CD14-positive monocyte (primary cell): ENCODE measurements at regions not wholly inside any gene's neighbourhood (a gene's known extent, or its start where the extent isn't known, plus 50 kb on each side); places are given as distances from the start of the nearest gene placed in this dataset.
A peak's percentile ranks its signal among the peaks of the same experiment; 100 is the strongest.

Experiments
- DNase-seq, 3 donors: peaks; one replicate each; pipeline ENCODE4 v3.0.0-alpha.2; 2011 to 2022
- H2AFZ ChIP-seq: 2 replicates; pipeline ENCODE4 v1.6.0; 2012; ENCODE audit warnings: mild to moderate bottlenecking, low read depth, low read length, inconsistent platforms; ENCODE audit not compliant: insufficient read depth, poor library complexity, severe bottlenecking
- H3K27ac ChIP-seq, 2 donors: 1 replicate in 1 of 2; 2 replicates in 1 of 2; pipeline ENCODE4 v1.5.1; 2012 to 2013; ENCODE audit warnings: low read length in 2 of 2, control low read depth in 1 of 2, inconsistent platforms in 1 of 2, low read depth in 1 of 2, mild to moderate bottlenecking in 1 of 2
- H3K27me3 ChIP-seq, 2 donors: one replicate each; pipeline versions ENCODE4 v1.6.0 to v1.6.1; 2011 to 2013; ENCODE audit warnings: low read length in 2 of 2; ENCODE audit not compliant: control insufficient read depth in 2 of 2, insufficient read depth in 2 of 2
- H3K36me3 ChIP-seq, 2 donors: replicated peaks in 1 of 2; 1 replicate in 1 of 2; 2 replicates in 1 of 2; pipeline versions ENCODE4 v1.5.1 to v1.6.1; 2012 to 2013; ENCODE audit warnings: low read length in 2 of 2, control low read depth in 1 of 2, inconsistent platforms in 1 of 2, mild to moderate bottlenecking in 1 of 2; ENCODE audit not compliant: insufficient read depth in 2 of 2, control insufficient read depth in 1 of 2
- H3K4me1 ChIP-seq, 2 donors: 1 replicate in 1 of 2; 2 replicates in 1 of 2; pipeline versions ENCODE4 v1.5.1 to v1.6.1; 2012 to 2013; ENCODE audit warnings: low read length in 2 of 2, control low read depth in 1 of 2, inconsistent platforms in 1 of 2, mild to moderate bottlenecking in 1 of 2, moderate library complexity in 1 of 2; ENCODE audit not compliant: insufficient read depth in 2 of 2, control insufficient read depth in 1 of 2
- H3K4me2 ChIP-seq: replicated peaks from 2 replicates; pipeline ENCODE3; 2012; ENCODE audit warnings: low read length, moderate library complexity, mild to moderate bottlenecking; ENCODE audit not compliant: poor library complexity, severe bottlenecking; ENCODE audit errors: extremely low read depth
- H3K4me3 ChIP-seq, 3 experiments: fragments of 200-600 bp in 1 of 3; sonication (generic) in 1 of 3; replicated peaks in 1 of 3; 1 replicate in 2 of 3; 2 replicates in 1 of 3; pipeline ENCODE4 v1.5.1; 2011 to 2013; ENCODE audit warnings: low read length in 3 of 3, mild to moderate bottlenecking in 3 of 3, control low read depth in 2 of 3, low read depth in 2 of 3, inconsistent platforms in 1 of 3, moderate library complexity in 1 of 3
- H3K79me2 ChIP-seq: 2 replicates; pipeline ENCODE4 v1.6.0; 2012; ENCODE audit warnings: mild to moderate bottlenecking, control low read depth, inconsistent platforms, low read length, moderate library complexity; ENCODE audit not compliant: insufficient read depth
- H3K9ac ChIP-seq: 2 replicates; pipeline ENCODE4 v1.6.0; 2017; ENCODE audit warnings: low read length, mild to moderate bottlenecking; ENCODE audit not compliant: insufficient read depth, poor library complexity, severe bottlenecking
- H3K9me3 ChIP-seq, 2 donors: replicated peaks in 1 of 2; 1 replicate in 1 of 2; 2 replicates in 1 of 2; pipeline versions ENCODE4 v1.5.1 to v1.6.1; 2012 to 2013; ENCODE audit warnings: low read length in 2 of 2, control low read depth in 1 of 2; ENCODE audit not compliant: control insufficient read depth in 1 of 2, insufficient read depth in 1 of 2
- H4K20me1 ChIP-seq: 2 replicates; pipeline ENCODE4 v1.6.0; 2012; ENCODE audit warnings: mild to moderate bottlenecking, low read length, control low read depth, moderate library complexity; ENCODE audit not compliant: insufficient read depth
- H3K27ac Mint-ChIP-seq, 7 donors: one replicate each; pipeline ENCODE4 v1.8.0; 2020; ENCODE audit warnings: mild to moderate bottlenecking in 7 of 7, mixed read lengths in 7 of 7, moderate library complexity in 6 of 7, inconsistent platforms in 2 of 7
- H3K27me3 Mint-ChIP-seq, 3 donors: one replicate each; pipeline ENCODE4 v1.8.0; 2021 to 2022; ENCODE audit warnings: low read depth in 3 of 3, mild to moderate bottlenecking in 3 of 3, mixed read lengths in 3 of 3, moderate library complexity in 3 of 3, inconsistent platforms in 1 of 3
- H3K36me3 Mint-ChIP-seq, 2 donors: one replicate each; pipeline ENCODE4 v1.8.0; 2020; ENCODE audit warnings: mixed read lengths in 2 of 2, inconsistent platforms in 1 of 2, mild to moderate bottlenecking in 1 of 2
- H3K4me1 Mint-ChIP-seq: one replicate; pipeline ENCODE4 v1.8.0; 2020; ENCODE audit warnings: mild to moderate bottlenecking, mixed read lengths
- H3K4me3 Mint-ChIP-seq, 2 donors: one replicate each; pipeline ENCODE4 v1.8.0; 2020; ENCODE audit warnings: mild to moderate bottlenecking in 2 of 2, mixed read lengths in 2 of 2, moderate library complexity in 1 of 2
- H3K9me3 Mint-ChIP-seq, 7 donors: one replicate each; pipeline ENCODE4 v1.8.0; 2020 to 2022; ENCODE audit warnings: mixed read lengths in 7 of 7, mild to moderate bottlenecking in 6 of 7, moderate library complexity in 6 of 7, inconsistent platforms in 2 of 7
- WGBS: methylation state at CpG from one replicate; pipeline ENCODE4 v1.1.5; 2013; ENCODE audit warnings: missing lambda C conversion rate; ENCODE audit not compliant: insufficient coverage; 5-methylcytosine and 5-hydroxymethylcytosine counted together
- intact Hi-C, 2 donors: fragments of 100-400 bp; cut with micrococcal nuclease; formaldehyde crosslinking; loops; one replicate each; pipeline versions ENCODE4 v1.15.0 to v1.15.1; 2023
- TF ChIP-seq, protein P1 (sequence below): fragments of 200-600 bp; IDR thresholded peaks from one replicate; pipeline ENCODE4 v1.8.0; 2022; ENCODE audit warnings: antibody characterized with exemption, mild to moderate bottlenecking

DNA sequence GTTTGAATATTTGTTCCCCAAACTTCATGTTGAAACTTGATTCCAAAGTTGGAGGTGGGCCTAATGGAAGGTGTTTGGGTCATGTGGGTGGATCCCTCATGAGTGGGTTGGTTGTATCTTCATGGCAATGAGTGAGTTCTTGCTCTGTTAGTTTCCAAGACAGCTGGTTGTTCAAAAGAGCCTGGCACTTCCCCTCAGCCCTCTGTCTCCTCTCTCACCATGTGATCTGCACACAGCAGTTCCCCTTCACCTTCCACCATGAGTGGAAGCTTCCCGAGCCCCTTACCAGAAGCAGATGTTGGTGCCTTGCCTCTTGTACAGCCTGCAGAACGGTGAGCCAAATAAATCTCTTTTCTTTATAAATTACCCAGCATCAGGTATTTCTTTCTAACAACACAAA, 327.1 kb upstream of the SLCO3A1 start:
- Histone ChIP-seq H3K4me1 (no peaks in the 10 kb centered on the region), H2AFZ (no peak overlapping the region), H3K36me3 (no peaks in the 10 kb centered on the region), H3K27ac (no peak overlapping the region), H4K20me1 (no peaks in the 10 kb centered on the region), H3K4me2 (no peak overlapping the region), H3K9me3 (no peaks in the 10 kb centered on the region), H3K79me2 (no peaks in the 10 kb centered on the region), H3K4me3 (no peak overlapping the region), H3K9ac (no peak overlapping the region), H3K27me3 (no peaks in the 10 kb centered on the region)
- H3K4me1 Mint-ChIP-seq = peaks cover 3% of the 10 kb centered on the region
- H3K27me3 Mint-ChIP-seq = peaks cover 1 to 2% (median 2%) of the 10 kb centered on the region in 3 donors
- TF ChIP-seq, protein P1, sequence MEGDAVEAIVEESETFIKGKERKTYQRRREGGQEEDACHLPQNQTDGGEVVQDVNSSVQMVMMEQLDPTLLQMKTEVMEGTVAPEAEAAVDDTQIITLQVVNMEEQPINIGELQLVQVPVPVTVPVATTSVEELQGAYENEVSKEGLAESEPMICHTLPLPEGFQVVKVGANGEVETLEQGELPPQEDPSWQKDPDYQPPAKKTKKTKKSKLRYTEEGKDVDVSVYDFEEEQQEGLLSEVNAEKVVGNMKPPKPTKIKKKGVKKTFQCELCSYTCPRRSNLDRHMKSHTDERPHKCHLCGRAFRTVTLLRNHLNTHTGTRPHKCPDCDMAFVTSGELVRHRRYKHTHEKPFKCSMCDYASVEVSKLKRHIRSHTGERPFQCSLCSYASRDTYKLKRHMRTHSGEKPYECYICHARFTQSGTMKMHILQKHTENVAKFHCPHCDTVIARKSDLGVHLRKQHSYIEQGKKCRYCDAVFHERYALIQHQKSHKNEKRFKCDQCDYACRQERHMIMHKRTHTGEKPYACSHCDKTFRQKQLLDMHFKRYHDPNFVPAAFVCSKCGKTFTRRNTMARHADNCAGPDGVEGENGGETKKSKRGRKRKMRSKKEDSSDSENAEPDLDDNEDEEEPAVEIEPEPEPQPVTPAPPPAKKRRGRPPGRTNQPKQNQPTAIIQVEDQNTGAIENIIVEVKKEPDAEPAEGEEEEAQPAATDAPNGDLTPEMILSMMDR = no peak
- intact Hi-C loops = no loop called here
- peak overlapping the region in 2 of 7 donors; percentile 2 to 61 for H3K27ac Mint-ChIP-seq
- no peak overlapping the region for H3K4me3 Mint-ChIP-seq
- peaks cover 0 to 4% (median 2%) of the 10 kb centered on the region in 7 donors for H3K9me3 Mint-ChIP-seq
- no peaks in the 10 kb centered on the region for H3K36me3 Mint-ChIP-seq
- 36% methylated on average over 2 of the region's 2 CpGs for WGBS
- DNase-seq = no peak

GRCh38 chr15:91528801-91529200, 324.7 kb upstream of the SLCO3A1 start:
- Mint-ChIP-seq H3K27me3 (peaks cover 1 to 2% (median 2%) of the 10 kb centered on the region in 3 donors), H3K4me1 (peaks cover 3% of the 10 kb centered on the region), H3K4me3 (no peak overlapping the region), H3K36me3 (no peaks in the 10 kb centered on the region), H3K27ac (no peak overlapping the region), H3K9me3 (peaks cover 0 to 4% (median 0%) of the 10 kb centered on the region in 7 donors)
- intact Hi-C loops = no loop called here
- no peak overlapping the region for H3K27ac ChIP-seq
- no peak for DNase-seq
- H3K4me3 ChIP-seq = no peak overlapping the region
- no peaks in the 10 kb centered on the region for H3K79me2 ChIP-seq
- 100% methylated on average over 4 of the region's 5 CpGs for WGBS
- H3K36me3 ChIP-seq = no peaks in the 10 kb centered on the region
- H3K9me3 ChIP-seq = no peaks in the 10 kb centered on the region
- no peaks in the 10 kb centered on the region for H4K20me1 ChIP-seq
- H3K27me3 ChIP-seq = no peaks in the 10 kb centered on the region
- no peaks in the 10 kb centered on the region for H3K4me1 ChIP-seq
- no peak overlapping the region for H3K9ac ChIP-seq
- H2AFZ ChIP-seq = no peak overlapping the region
- no peak overlapping the region for H3K4me2 ChIP-seq
- TF ChIP-seq, protein P1 = no peak
